ENCODE measurements at regions not wholly inside any gene's neighbourhood (a gene's known extent, or its start where the extent isn't known, plus 50 kb on each side); places are given as distances from the start of the nearest gene placed in this dataset.
"Not testable (repeated sequence)": the region's sequence is repeated elsewhere in the genome, so short reads cannot be mapped to it uniquely, and the experiment has no call there.

DNA sequence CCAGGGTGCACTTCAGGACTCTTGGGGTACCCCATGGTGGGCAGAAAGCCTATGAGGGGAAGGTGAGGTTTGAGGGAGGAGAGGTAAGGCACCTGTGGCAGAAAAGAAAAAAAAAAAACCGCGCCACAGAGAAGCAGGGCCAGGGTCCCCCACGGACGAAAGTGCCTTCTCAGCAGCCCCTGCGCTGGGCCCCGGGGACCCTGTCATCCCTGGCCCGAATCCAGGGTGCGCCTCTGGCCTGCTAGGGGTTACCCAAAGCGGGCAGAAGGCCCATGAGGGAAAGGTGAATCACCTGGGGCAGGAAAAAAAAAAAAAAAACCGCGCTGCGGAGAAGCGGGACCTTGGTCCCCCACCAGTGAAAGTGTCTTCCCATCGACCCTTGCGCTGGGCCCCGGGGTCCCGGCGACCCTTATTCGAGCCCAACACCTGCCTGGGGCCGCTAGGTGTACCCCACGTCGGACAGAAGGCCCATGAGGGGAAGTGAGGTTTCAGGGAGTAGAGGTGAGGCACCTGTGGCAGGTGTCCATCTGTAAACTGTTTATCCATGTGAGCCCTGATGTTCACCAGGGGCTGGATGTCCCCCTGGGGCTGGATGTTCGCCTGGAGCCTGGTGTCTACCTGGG, 191.9 kb downstream of the POTEM start:
- not testable (repeated sequence) for TF ChIP-seq YY1 (IDR thresholded peaks at IDR 0.05; ENCODE audit: low read depth)
- TF ChIP-seq, protein P1, sequence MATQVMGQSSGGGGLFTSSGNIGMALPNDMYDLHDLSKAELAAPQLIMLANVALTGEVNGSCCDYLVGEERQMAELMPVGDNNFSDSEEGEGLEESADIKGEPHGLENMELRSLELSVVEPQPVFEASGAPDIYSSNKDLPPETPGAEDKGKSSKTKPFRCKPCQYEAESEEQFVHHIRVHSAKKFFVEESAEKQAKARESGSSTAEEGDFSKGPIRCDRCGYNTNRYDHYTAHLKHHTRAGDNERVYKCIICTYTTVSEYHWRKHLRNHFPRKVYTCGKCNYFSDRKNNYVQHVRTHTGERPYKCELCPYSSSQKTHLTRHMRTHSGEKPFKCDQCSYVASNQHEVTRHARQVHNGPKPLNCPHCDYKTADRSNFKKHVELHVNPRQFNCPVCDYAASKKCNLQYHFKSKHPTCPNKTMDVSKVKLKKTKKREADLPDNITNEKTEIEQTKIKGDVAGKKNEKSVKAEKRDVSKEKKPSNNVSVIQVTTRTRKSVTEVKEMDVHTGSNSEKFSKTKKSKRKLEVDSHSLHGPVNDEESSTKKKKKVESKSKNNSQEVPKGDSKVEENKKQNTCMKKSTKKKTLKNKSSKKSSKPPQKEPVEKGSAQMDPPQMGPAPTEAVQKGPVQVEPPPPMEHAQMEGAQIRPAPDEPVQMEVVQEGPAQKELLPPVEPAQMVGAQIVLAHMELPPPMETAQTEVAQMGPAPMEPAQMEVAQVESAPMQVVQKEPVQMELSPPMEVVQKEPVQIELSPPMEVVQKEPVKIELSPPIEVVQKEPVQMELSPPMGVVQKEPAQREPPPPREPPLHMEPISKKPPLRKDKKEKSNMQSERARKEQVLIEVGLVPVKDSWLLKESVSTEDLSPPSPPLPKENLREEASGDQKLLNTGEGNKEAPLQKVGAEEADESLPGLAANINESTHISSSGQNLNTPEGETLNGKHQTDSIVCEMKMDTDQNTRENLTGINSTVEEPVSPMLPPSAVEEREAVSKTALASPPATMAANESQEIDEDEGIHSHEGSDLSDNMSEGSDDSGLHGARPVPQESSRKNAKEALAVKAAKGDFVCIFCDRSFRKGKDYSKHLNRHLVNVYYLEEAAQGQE (IDR thresholded peaks at IDR 0.05; ENCODE audit: low read depth, low read length): not testable (repeated sequence)
